Heart left ventricle (tissue), 16 donors: ENCODE measurements at regions not wholly inside any gene's neighbourhood (a gene's known extent, or its start where the extent isn't known, plus 50 kb on each side); places are given as distances from the start of the nearest gene placed in this dataset.

Experiments used
- ATAC-seq, 4 donors: fragments of 200-7000 bp; cut with Tn5 transposase; one replicate each; pipeline ENCODE4 v1.9.1; 2020 to 2022; ENCODE audit warnings: moderate library complexity in 4 of 4, mild to moderate bottlenecking in 3 of 4, moderate number of reproducible peaks in 1 of 4
- DNase-seq, 5 donors: peaks; one replicate each; pipeline ENCODE4 v3.0.0-alpha.2; 2020
- H3K27ac ChIP-seq, 12 donors: fragments of 200-600 bp; sonication (generic) in 4 of 12; one replicate each; pipeline versions ENCODE4 v1.5.0 to v1.8.0; 2016 to 2022; ENCODE audit warnings: mild to moderate bottlenecking in 2 of 12
- H3K27me3 ChIP-seq, 9 donors: fragments of 200-600 bp; sonication (generic) in 2 of 9; one replicate each; pipeline versions ENCODE4 v1.5.1 to v1.8.0; 2016 to 2022; ENCODE audit warnings: mild to moderate bottlenecking in 3 of 9
- H3K36me3 ChIP-seq, 9 donors: fragments of 200-600 bp; sonication (generic) in 2 of 9; one replicate each; pipeline versions ENCODE4 v1.5.0 to v1.8.0; 2018 to 2022; ENCODE audit warnings: mild to moderate bottlenecking in 2 of 9
- H3K4me1 ChIP-seq, 12 donors: fragments of 200-600 bp; sonication (generic) in 4 of 12; one replicate each; pipeline versions ENCODE4 v1.5.0 to v1.8.0; 2016 to 2022; ENCODE audit warnings: mild to moderate bottlenecking in 3 of 12
- H3K4me3 ChIP-seq, 12 donors: fragments of 200-600 bp; sonication (generic) in 4 of 12; one replicate each; pipeline versions ENCODE4 v1.5.0 to v1.8.0; 2017 to 2022; ENCODE audit warnings: mild to moderate bottlenecking in 9 of 12, moderate library complexity in 4 of 12
- H3K9me3 ChIP-seq, 12 donors: fragments of 200-600 bp; sonication (generic) in 4 of 12; one replicate each; pipeline versions ENCODE4 v1.5.0 to v1.8.0; 2016 to 2022; ENCODE audit warnings: mild to moderate bottlenecking in 1 of 12
- CTCF ChIP-seq, 12 donors: fragments of 200-600 bp; sonication (generic) in 4 of 12; IDR thresholded peaks; one replicate each; pipeline versions ENCODE4 v1.5.0 to v1.8.0; 2018 to 2022; ENCODE audit warnings: antibody characterized with exemption in 12 of 12, mild to moderate bottlenecking in 5 of 12
- POLR2A ChIP-seq, 2 donors: fragments of 450-650 bp; IDR thresholded peaks; one replicate each; pipeline ENCODE4 v1.6.1; 2017; ENCODE audit warnings: antibody characterized with exemption in 2 of 2, mild to moderate bottlenecking in 2 of 2, moderate library complexity in 2 of 2
- WGBS, 4 donors: extraction: QIAGEN DNeasy Blood & Tissue Kit in 2 of 4; methylation state at CpG; one replicate each; pipeline versions ENCODE4 v1.1.5 to v1.1.7; 2013 to 2018; 5-methylcytosine and 5-hydroxymethylcytosine counted together
- intact Hi-C, 10 donors: fragments of 100-400 bp; cut with DNase I; formaldehyde crosslinking; loops; one replicate each; pipeline versions ENCODE4 v1.11.1 to v1.14.2; 2022
- donor health status: ischemic (EF 13 %, LVEDD 7.1; RV severe dilation, severe dysfunction).
- donor health status: healthy with polysubstance abuse.
- donor health status: DM: no; HTN: yes; CAD: no.
- donor health status: DM: no; HTN: no; CAD: no.
- donor health status: ischemic (EF 25% LVEDD 6.9; RV normal size, moderate dysfunction).
- donor health status: ischemic (EF 25% LVEDD 5.7; RV mildly dilated, moderate dysfunction).
- donor health status: healthy.
- donor health status: DM: yes; HTN: yes; CAD: no.
- donor health status: ischemic (EF 35%, LVEDD 5.7; RV mildly dilated, moderate dysfunction).
- donor health status: nonischemic (EF 11% LVEDD 7.7; RV severe dilation, severe dysfunction).
- donor health status: DM: yes; HTN: yes; CAD: no.
- donor health status: PGD.
- donor health status: ischemic (EF 29% LVEDD 5.4; RV normal size, mild dysfunction).
- donor health status: nonischemic (EF 23%, LVEDD 6.1; RV moderate dilation, normal function).

- DNase-seq (no peak), ATAC-seq (no peak)
- intact Hi-C loops: no loop called here
- WGBS, 4 donors: 91 to 95% (median 93%) methylated on average over 1 of the region's 1 CpG
- TF ChIP-seq POLR2A (IDR thresholded peaks at IDR 0.05): no peak
- no peak for TF ChIP-seq CTCF (IDR thresholded peaks at IDR 0.05)
- H3K36me3 ChIP-seq: no peaks in the 10 kb centered on the region
- H3K4me1 ChIP-seq: no peaks in the 10 kb centered on the region
- H3K4me3 ChIP-seq: no peak overlapping the region
- no peaks in the 10 kb centered on the region for H3K27me3 ChIP-seq
- no peak overlapping the region for H3K27ac ChIP-seq
- no peaks in the 10 kb centered on the region for H3K9me3 ChIP-seq
Measured at GRCh38 chr5:101103874-101104273, 200.8 kb upstream of the ST8SIA4 start.

- intact Hi-C loops: no loop called here
- Histone ChIP-seq H3K4me3 (no peak overlapping the region), H3K36me3 (no peaks in the 10 kb centered on the region), H3K27me3 (no peaks in the 10 kb centered on the region), H3K4me1 (no peaks in the 10 kb centered on the region), H3K27ac (no peak overlapping the region), H3K9me3 (no peaks in the 10 kb centered on the region)
- DNase-seq (no peak), ATAC-seq (no peak)
- no peak for TF ChIP-seq CTCF (IDR thresholded peaks at IDR 0.05)
- no peak for TF ChIP-seq POLR2A (IDR thresholded peaks at IDR 0.05)
Measured at GRCh38 chr5:101102506-101102905, 199.4 kb upstream of the ST8SIA4 start.

- no peak overlapping the region for H3K4me3 ChIP-seq
- DNase-seq: no peak
- no peak overlapping the region for H3K27ac ChIP-seq
- intact Hi-C loops: no loop called here
- H3K4me1 ChIP-seq: no peaks in the 10 kb centered on the region
- ATAC-seq: no peak
- no peaks in the 10 kb centered on the region for H3K27me3 ChIP-seq
- 74 to 88% (median 78%) methylated on average over 1 of the region's 1 CpG for WGBS, 4 donors
- H3K36me3 ChIP-seq: no peaks in the 10 kb centered on the region
- TF ChIP-seq CTCF (IDR thresholded peaks at IDR 0.05): no peak
- no peak for TF ChIP-seq POLR2A (IDR thresholded peaks at IDR 0.05)
- H3K9me3 ChIP-seq: no peaks in the 10 kb centered on the region
Measured at GRCh38 chr5:101091902-101092301, 188.8 kb upstream of the ST8SIA4 start.

- no peak overlapping the region for H3K4me3 ChIP-seq
- H3K9me3 ChIP-seq: no peaks in the 10 kb centered on the region
- no peaks in the 10 kb centered on the region for H3K36me3 ChIP-seq
- no peak for TF ChIP-seq CTCF (IDR thresholded peaks at IDR 0.05)
- TF ChIP-seq POLR2A (IDR thresholded peaks at IDR 0.05): no peak
- no peaks in the 10 kb centered on the region for H3K27me3 ChIP-seq
- peaks cover 0 to 12% (median 1%) of the 10 kb centered on the region in 12 donors for H3K4me1 ChIP-seq
- intact Hi-C loops: loop anchor here in 1 of 10 donors (2.0 kb wide), 1 partner anchor 30 kb away; no protein-coding TSS in a partner anchor
- 81 to 89% (median 85%) methylated on average over 1 of the region's 1 CpG for WGBS, 4 donors
- no peak for ATAC-seq
- no peak for DNase-seq
- H3K27ac ChIP-seq: no peak overlapping the region
Measured at GRCh38 chr5:101084353-101084752, 181.3 kb upstream of the ST8SIA4 start.
